ENCODE measurements at regions not wholly inside any gene's neighbourhood (a gene's known extent, or its start where the extent isn't known, plus 50 kb on each side); places are given as distances from the start of the nearest gene placed in this dataset.

GRCh38 chr13:100904293-100904976, 229.8 kb upstream of the TMTC4 start:
- no peak overlapping the region for H2BK5ac ChIP-seq (ENCODE audit: low read depth, low read length, poor library complexity, severe bottlenecking)
- no peak overlapping the region for H2AFZ ChIP-seq (replicated peaks; ENCODE audit: low read length, poor library complexity)
- POLR2A ChIA-PET (ENCODE audit: unreplicated experiment) = no interaction called here
- DNase-seq (no peak), ATAC-seq (ENCODE audit: low read depth) (no peak)
- H2AK9ac ChIP-seq (replicated peaks; ENCODE audit: low read depth, low read length, poor library complexity) = no peak overlapping the region
- no peak overlapping the region for H3K23ac ChIP-seq (ENCODE audit: low read depth, low read length)
- no peak overlapping the region for H4K91ac ChIP-seq (ENCODE audit: insufficient read depth, low read depth, low read length)
- no peak overlapping the region for H2AK5ac ChIP-seq (ENCODE audit: low read depth, low read length)
- H4K8ac ChIP-seq (ENCODE audit: low read depth in 2 of 2, low read length in 2 of 2) = no peak overlapping the region
- no peak overlapping the region for H3K4ac ChIP-seq (ENCODE audit: low read depth, low read length)
- no peaks in the 10 kb centered on the region for H3K4me1 ChIP-seq (ENCODE audit: control insufficient read depth, insufficient read depth, low read length)
- no peaks in the 10 kb centered on the region for H4K20me1 ChIP-seq (ENCODE audit: insufficient read depth, low read length)
- BruUV-seq (replicated peaks) = no TSS peak
- no peak overlapping the region for H3K4me3 ChIP-seq (ENCODE audit: insufficient read depth, low read depth, low read length)
- no CpG with 5 or more reads among the region's 3 CpGs for WGBS, 2 experiments (ENCODE audit: extremely low coverage in 2 of 2, insufficient read length in 1 of 2)
- in situ Hi-C loops (cut with MboI; ENCODE audit: low sequenced_read_pairs) (no loop called here), dilution Hi-C loops (cut with HindIII; ENCODE audit: low sequenced_read_pairs, unreplicated experiment) (no loop called here), intact Hi-C loops (cut with micrococcal nuclease) (no loop called here)
- no peaks in the 10 kb centered on the region for H3K79me1 ChIP-seq (ENCODE audit: low read depth in 1 of 2, low read length in 2 of 2)
- no peak overlapping the region for H3K4me2 ChIP-seq (ENCODE audit: low read depth, low read length)
- H3K27ac ChIP-seq (ENCODE audit: insufficient read depth, low read length) = no peak overlapping the region
- no peak overlapping the region for H3K56ac ChIP-seq (ENCODE audit: extremely low read depth, insufficient read depth, low read length)
- H3K9ac ChIP-seq (ENCODE audit: low read depth, low read length) = no peak overlapping the region
- no peaks in the 10 kb centered on the region for H3K9me1 ChIP-seq (ENCODE audit: insufficient read depth, low read length)
- H2BK15ac ChIP-seq (ENCODE audit: low read depth, low read length) = no peak overlapping the region
- no peak overlapping the region for H3K14ac ChIP-seq (replicated peaks; ENCODE audit: low read depth, low read length)
- CTCF ChIA-PET = interaction anchor here (1.0 kb wide), 1 partner anchor 223 kb away, joined by 3 read pairs; no protein-coding TSS in a partner anchor
- H3K36me3 ChIP-seq (ENCODE audit: control insufficient read depth, insufficient read depth, low read length) = no peaks in the 10 kb centered on the region
- no peak for TF ChIP-seq FOS (IDR thresholded peaks at IDR 0.05; ENCODE audit: low read depth, low read length)
- TF ChIP-seq CEBPB (IDR thresholded peaks at IDR 0.05; ENCODE audit: low read depth, low read length) = no peak
- no peak for TF ChIP-seq MXI1 (IDR thresholded peaks at IDR 0.05; ENCODE audit: borderline replicate concordance, low read depth, low read length)
- no peak for TF ChIP-seq SMC3 (IDR thresholded peaks at IDR 0.05; ENCODE audit: low read depth, low read length)
- H2BK20ac ChIP-seq (ENCODE audit: low read depth, low read length) = no peak overlapping the region
- peaks cover 2% of the 10 kb centered on the region; the same call in 1 of the 2 replicates for H3K9me3 ChIP-seq (ENCODE audit: control insufficient read depth, insufficient read depth, low read length)
- no peak overlapping the region for H3K18ac ChIP-seq (ENCODE audit: low read depth, low read length)
- no peaks in the 10 kb centered on the region for H3K27me3 ChIP-seq (ENCODE audit: control insufficient read depth, insufficient read depth, low read length)
- no peak overlapping the region for H2BK120ac ChIP-seq (ENCODE audit: low read depth, low read length)
- H4K5ac ChIP-seq (ENCODE audit: low read depth, low read length) = no peak overlapping the region
